Right lobe of liver (tissue), 4 donors: ENCODE measurements at regions not wholly inside any gene's neighbourhood (a gene's known extent, or its start where the extent isn't known, plus 50 kb on each side); places are given as distances from the start of the nearest gene placed in this dataset.

Experiments used
- POLR2A ChIP-seq: fragments of 450-650 bp; IDR thresholded peaks from one replicate; pipeline ENCODE4 v1.6.1; 2017; ENCODE audit warnings: antibody characterized with exemption, mild to moderate bottlenecking
- TF ChIP-seq, protein P1 (sequence below), 4 donors: fragments of 200-600 bp in 3 of 4; fragments of 450-650 bp in 1 of 4; IDR thresholded peaks; one replicate each; pipeline versions ENCODE4 v1.5.1 to v1.8.0; 2016 to 2022; ENCODE audit warnings: antibody characterized with exemption in 4 of 4, mild to moderate bottlenecking in 2 of 4
- donor health status: DM: no; HTN: no; CAD: no.
- donor health status: DM: no; HTN: no; CAD: no.
- donor health status: DM: no; HTN: yes; CAD: no.

- TF ChIP-seq, protein P1, sequence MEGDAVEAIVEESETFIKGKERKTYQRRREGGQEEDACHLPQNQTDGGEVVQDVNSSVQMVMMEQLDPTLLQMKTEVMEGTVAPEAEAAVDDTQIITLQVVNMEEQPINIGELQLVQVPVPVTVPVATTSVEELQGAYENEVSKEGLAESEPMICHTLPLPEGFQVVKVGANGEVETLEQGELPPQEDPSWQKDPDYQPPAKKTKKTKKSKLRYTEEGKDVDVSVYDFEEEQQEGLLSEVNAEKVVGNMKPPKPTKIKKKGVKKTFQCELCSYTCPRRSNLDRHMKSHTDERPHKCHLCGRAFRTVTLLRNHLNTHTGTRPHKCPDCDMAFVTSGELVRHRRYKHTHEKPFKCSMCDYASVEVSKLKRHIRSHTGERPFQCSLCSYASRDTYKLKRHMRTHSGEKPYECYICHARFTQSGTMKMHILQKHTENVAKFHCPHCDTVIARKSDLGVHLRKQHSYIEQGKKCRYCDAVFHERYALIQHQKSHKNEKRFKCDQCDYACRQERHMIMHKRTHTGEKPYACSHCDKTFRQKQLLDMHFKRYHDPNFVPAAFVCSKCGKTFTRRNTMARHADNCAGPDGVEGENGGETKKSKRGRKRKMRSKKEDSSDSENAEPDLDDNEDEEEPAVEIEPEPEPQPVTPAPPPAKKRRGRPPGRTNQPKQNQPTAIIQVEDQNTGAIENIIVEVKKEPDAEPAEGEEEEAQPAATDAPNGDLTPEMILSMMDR (IDR thresholded peaks at IDR 0.05) = no peak
- TF ChIP-seq POLR2A = no peak
Measured at GRCh38 chr9:3736161-3736560, 210.4 kb upstream of the RFX3 start.
